Anterior cingulate cortex (tissue), 58 donors: ENCODE measurements at regions not wholly inside any gene's neighbourhood (a gene's known extent, or its start where the extent isn't known, plus 50 kb on each side); places are given as distances from the start of the nearest gene placed in this dataset.

Experiments used
- DNase-seq, 58 donors: peaks; one replicate each; lab custom pipeline; 2025; lab: John Stamatoyannopoulos, UW

- no peak for DNase-seq
Measured at GRCh38 chr1:234732671-234733390, 122.9 kb upstream of the IRF2BP2 start.

GRCh38 chr1:234732260-234732659 is 122.3 kb upstream of the IRF2BP2 start:
- DNase-seq: no peak

- no peak for DNase-seq
Measured at GRCh38 chr1:234731569-234732085, 121.6 kb upstream of the IRF2BP2 start.

- DNase-seq: peak in 1 of 58 donors; percentile 18
Measured at GRCh38 chr1:234730770-234731568, 121.0 kb upstream of the IRF2BP2 start.

- no peak for DNase-seq
Measured at GRCh38 chr1:234730475-234730769, 120.4 kb upstream of the IRF2BP2 start.

GRCh38 chr1:234729561-234730474 is 119.8 kb upstream of the IRF2BP2 start:
- DNase-seq: no peak

- DNase-seq: no peak
Measured at GRCh38 chr1:234728740-234729139, 118.8 kb upstream of the IRF2BP2 start.

GRCh38 chr1:234727018-234727940 is 117.3 kb upstream of the IRF2BP2 start:
- DNase-seq: no peak

GRCh38 chr1:234726359-234726943 is 116.5 kb upstream of the IRF2BP2 start:
- no peak for DNase-seq

- DNase-seq: peak in 20 of 58 donors; percentile 11 to 69 (median 42)
Measured at GRCh38 chr1:234725177-234726132, 115.5 kb upstream of the IRF2BP2 start.

GRCh38 chr1:234724516-234725176 is 114.7 kb upstream of the IRF2BP2 start:
- DNase-seq: peak in 42 of 58 donors; percentile 46 to 92 (median 80)

- peak in 50 of 58 donors; percentile 20 to 84 (median 63) for DNase-seq
Measured at GRCh38 chr1:234722904-234723720, 113.1 kb upstream of the IRF2BP2 start.

- DNase-seq: peak in 3 of 58 donors; percentile 25 to 43 (median 41)
Measured at GRCh38 chr1:234722270-234722704, 112.3 kb upstream of the IRF2BP2 start.

GRCh38 chr1:234721476-234722269 is 111.7 kb upstream of the IRF2BP2 start:
- peak in 25 of 58 donors; percentile 13 to 80 (median 39) for DNase-seq

GRCh38 chr1:234720709-234721441 is 110.9 kb upstream of the IRF2BP2 start:
- DNase-seq: no peak
